Testis (tissue), 2 donors: ENCODE measurements at regions not wholly inside any gene's neighbourhood (a gene's known extent, or its start where the extent isn't known, plus 50 kb on each side); places are given as distances from the start of the nearest gene placed in this dataset.

Experiments
- DNase-seq: peaks from one replicate; pipeline ENCODE4 v3.0.0-alpha.2; 2019
- H3K27ac ChIP-seq, 2 donors: fragments of 200-600 bp; sonication (generic); one replicate each; pipeline ENCODE4 v1.5.1; 2019
- H3K27me3 ChIP-seq: fragments of 200-600 bp; sonication (generic); one replicate; pipeline ENCODE4 v1.5.1; 2019
- H3K36me3 ChIP-seq: fragments of 200-600 bp; sonication (generic); one replicate; pipeline ENCODE4 v1.5.1; 2017; ENCODE audit warnings: low read depth; ENCODE audit errors: missing control alignments
- H3K4me1 ChIP-seq: fragments of 200-600 bp; sonication (generic); one replicate; pipeline ENCODE4 v1.5.1; 2019
- H3K4me3 ChIP-seq, 2 donors: fragments of 200-600 bp; sonication (generic); one replicate each; pipeline ENCODE4 v1.5.1; 2017 to 2019
- H3K9me3 ChIP-seq: fragments of 200-600 bp; sonication (generic); one replicate; pipeline ENCODE4 v1.5.1; 2017
- POLR2A ChIP-seq: fragments of 450-650 bp; IDR thresholded peaks from one replicate; pipeline ENCODE4 v1.6.1; 2017; ENCODE audit warnings: antibody characterized with exemption, mild to moderate bottlenecking, moderate library complexity
- whole genome bisulfite sequencing, 2 donors: methylation state at CpG; one replicate each; pipeline ENCODE4 v1.1.5; 2018; 5-methylcytosine and 5-hydroxymethylcytosine counted together
- intact Hi-C: fragments of 100-400 bp; cut with DNase I; formaldehyde crosslinking; loops from one replicate; pipeline ENCODE4 v1.15.1; 2023; ENCODE audit warnings: low total_unique reads
- TF ChIP-seq, protein P1 (sequence below), 3 experiments: fragments of 450-650 bp in 2 of 3; fragments of 200-600 bp in 1 of 3; sonication (generic) in 1 of 3; IDR thresholded peaks; one replicate each; pipeline ENCODE4 v1.5.1; 2016 to 2019; ENCODE audit warnings: antibody characterized with exemption in 3 of 3, mild to moderate bottlenecking in 2 of 3, moderate library complexity in 1 of 3

DNA sequence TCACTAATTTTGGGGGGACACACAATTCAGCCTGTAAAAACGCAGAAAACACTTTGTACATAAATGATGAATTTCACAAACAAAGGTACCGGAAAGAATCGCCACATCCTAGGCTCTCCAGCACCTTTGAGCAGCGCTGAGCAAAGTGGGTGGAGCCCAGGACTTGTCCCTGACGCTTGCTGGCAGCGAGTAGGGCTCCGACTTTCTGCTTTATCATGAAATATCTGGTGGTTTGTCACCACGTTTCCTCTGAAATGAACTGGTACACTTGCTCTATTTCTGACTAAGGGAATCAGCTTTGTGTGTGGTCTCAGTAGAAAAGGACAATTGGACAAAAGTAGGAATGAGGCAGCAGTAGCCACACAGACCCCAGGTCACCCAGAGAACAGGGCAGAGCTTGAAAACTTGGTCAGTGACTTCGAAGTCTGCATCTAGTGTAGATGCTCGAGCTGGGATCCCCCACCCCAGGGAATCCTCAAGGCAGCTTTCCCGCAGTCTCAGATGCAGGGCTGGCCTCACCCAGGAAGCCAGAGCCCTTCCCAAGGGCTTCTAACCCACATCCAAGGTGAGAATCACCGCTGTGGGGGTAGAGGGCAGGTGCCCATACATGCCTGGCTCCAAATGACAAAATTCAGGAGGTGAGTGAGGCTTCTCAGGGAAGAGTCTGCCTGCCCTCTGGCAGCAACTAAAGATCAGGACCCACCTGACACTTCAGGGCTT is 85.3 kb upstream of the SOX1 start:
- intact Hi-C loops: no loop called here
- no peak for DNase-seq

DNA sequence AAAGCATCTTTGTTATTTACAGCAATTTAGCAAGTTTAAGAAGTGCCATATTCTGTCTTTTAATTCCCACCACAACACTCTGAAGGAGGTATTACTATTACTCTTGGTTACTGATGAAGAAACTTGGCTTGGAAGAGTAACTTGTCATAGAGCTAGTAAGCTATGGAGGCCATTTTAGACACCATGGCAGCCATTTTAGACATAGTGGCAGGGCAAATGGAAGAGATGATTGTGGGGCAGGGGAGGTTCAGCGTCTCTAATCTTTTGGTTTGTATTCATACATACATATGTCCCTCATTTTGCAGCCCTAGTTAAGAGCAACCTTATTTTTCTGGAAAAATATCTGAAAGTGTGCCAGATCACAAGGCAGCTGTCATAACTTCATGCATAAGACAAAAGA is 82.6 kb upstream of the SOX1 start:
- intact Hi-C loops: no loop called here
- H3K4me1 ChIP-seq: no peaks in the 10 kb centered on the region
- no peak overlapping the region for H3K4me3 ChIP-seq

More for the DNA sequence above, 85.3 kb upstream of the SOX1 start:
- Histone ChIP-seq H3K9me3 (no peaks in the 10 kb centered on the region), H3K4me1 (peaks cover 7% of the 10 kb centered on the region), H3K27me3 (no peaks in the 10 kb centered on the region), H3K4me3 (no peak overlapping the region), H3K27ac (no peak overlapping the region), H3K36me3 (no peaks in the 10 kb centered on the region)
- no peak for TF ChIP-seq POLR2A
- TF ChIP-seq, protein P1, sequence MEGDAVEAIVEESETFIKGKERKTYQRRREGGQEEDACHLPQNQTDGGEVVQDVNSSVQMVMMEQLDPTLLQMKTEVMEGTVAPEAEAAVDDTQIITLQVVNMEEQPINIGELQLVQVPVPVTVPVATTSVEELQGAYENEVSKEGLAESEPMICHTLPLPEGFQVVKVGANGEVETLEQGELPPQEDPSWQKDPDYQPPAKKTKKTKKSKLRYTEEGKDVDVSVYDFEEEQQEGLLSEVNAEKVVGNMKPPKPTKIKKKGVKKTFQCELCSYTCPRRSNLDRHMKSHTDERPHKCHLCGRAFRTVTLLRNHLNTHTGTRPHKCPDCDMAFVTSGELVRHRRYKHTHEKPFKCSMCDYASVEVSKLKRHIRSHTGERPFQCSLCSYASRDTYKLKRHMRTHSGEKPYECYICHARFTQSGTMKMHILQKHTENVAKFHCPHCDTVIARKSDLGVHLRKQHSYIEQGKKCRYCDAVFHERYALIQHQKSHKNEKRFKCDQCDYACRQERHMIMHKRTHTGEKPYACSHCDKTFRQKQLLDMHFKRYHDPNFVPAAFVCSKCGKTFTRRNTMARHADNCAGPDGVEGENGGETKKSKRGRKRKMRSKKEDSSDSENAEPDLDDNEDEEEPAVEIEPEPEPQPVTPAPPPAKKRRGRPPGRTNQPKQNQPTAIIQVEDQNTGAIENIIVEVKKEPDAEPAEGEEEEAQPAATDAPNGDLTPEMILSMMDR (IDR thresholded peaks at IDR 0.05): no peak
- 69 to 70% methylated on average over 12 of the region's 12 CpGs for WGBS, 2 donors

DNA sequence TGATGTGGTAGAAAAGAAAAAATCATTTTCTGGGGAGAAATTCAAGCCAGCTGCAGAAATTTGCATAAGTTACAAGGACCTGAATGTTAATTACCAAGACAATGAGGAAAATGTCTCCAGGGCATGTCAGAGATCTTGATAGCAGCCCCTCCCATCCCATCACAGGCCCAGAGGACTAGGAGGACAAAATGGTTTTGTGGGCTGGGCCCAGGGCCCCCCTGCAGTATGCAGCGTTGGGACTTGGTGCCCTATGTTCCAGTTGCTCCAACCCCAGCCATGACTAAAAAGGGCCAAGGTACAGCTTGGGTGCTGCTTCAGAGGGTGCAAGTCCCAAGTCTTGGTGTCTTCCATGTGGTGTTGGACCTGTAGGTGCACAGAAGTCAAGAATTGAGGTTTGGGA is 76.6 kb upstream of the SOX1 start:
- Histone ChIP-seq H3K9me3 (no peaks in the 10 kb centered on the region), H3K4me1 (no peaks in the 10 kb centered on the region), H3K27ac (no peak overlapping the region), H3K4me3 (no peak overlapping the region), H3K27me3 (no peaks in the 10 kb centered on the region), H3K36me3 (no peaks in the 10 kb centered on the region)
- intact Hi-C loops: no loop called here
- DNase-seq: no peak
- 67 to 71% methylated on average over 1 of the region's 1 CpG for WGBS, 2 donors
- TF ChIP-seq, protein P1 (IDR thresholded peaks at IDR 0.05): no peak
- no peak for TF ChIP-seq POLR2A

More for the DNA sequence above, 82.6 kb upstream of the SOX1 start:
- no peak for TF ChIP-seq POLR2A
- TF ChIP-seq, protein P1 (IDR thresholded peaks at IDR 0.05): no peak
- DNase-seq: no peak
- Histone ChIP-seq H3K27me3 (no peaks in the 10 kb centered on the region), H3K36me3 (no peaks in the 10 kb centered on the region), H3K27ac (no peak overlapping the region), H3K9me3 (no peaks in the 10 kb centered on the region)
- 90 to 96% methylated on average over 1 of the region's 1 CpG for WGBS, 2 donors

DNA sequence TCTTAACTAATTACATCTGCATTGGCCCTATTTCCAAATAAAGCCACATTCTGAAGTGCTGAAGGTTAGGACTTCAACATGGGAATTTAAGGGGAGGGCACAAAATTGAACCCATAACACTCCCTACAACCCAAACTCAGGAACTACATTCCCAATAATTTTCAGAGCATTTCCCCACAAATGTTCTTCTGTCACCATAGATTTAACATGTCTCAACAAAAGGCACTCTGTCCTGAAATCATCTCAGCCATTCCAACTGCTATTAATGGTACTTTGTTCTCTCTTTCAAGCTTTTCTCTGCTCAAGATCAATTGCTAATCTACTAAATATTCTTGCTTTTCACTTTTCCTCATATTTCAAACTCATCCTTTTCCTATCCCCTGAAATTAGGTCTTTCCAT is 74.0 kb upstream of the SOX1 start:
- no peaks in the 10 kb centered on the region for H3K36me3 ChIP-seq
- TF ChIP-seq, protein P1 (IDR thresholded peaks at IDR 0.05): no peak
- no peak for TF ChIP-seq POLR2A
- H3K27me3 ChIP-seq: no peaks in the 10 kb centered on the region
- H3K27ac ChIP-seq: no peak overlapping the region
- DNase-seq: no peak
- intact Hi-C loops: no loop called here
- no peak overlapping the region for H3K4me3 ChIP-seq
- H3K4me1 ChIP-seq: no peaks in the 10 kb centered on the region
- no peaks in the 10 kb centered on the region for H3K9me3 ChIP-seq

DNA sequence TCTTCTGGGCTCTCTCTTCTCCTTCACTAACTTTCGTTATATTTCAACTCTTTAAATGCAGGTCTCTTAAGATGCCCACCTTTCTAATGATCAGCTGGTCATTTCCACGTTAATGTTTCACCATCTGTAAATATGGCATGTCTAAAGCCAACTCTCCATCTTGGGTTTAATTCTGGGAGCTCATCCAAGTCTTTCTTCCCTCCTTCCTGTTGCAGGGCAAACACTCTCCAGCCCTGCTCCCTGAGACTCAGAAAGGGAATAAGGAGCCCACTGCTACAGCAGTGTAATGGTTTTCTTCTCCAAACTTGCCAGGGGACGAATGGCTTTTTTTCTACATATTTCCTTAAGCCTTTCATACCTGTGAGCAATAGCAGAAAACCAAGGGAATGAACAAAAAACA is 73.3 kb upstream of the SOX1 start:
- H3K4me1 ChIP-seq: no peaks in the 10 kb centered on the region
- no peak overlapping the region for H3K4me3 ChIP-seq
- no peak overlapping the region for H3K27ac ChIP-seq
- TF ChIP-seq, protein P1 (IDR thresholded peaks at IDR 0.05): no peak
- no peak for TF ChIP-seq POLR2A
- no peaks in the 10 kb centered on the region for H3K27me3 ChIP-seq
- H3K9me3 ChIP-seq: no peaks in the 10 kb centered on the region
- DNase-seq: no peak
- H3K36me3 ChIP-seq: no peaks in the 10 kb centered on the region
- WGBS, 2 donors: 67 to 74% methylated on average over 3 of the region's 3 CpGs
- intact Hi-C loops: no loop called here
